IPS-18a (cell line): ENCODE measurements at regions not wholly inside any gene's neighbourhood (a gene's known extent, or its start where the extent isn't known, plus 50 kb on each side); places are given as distances from the start of the nearest gene placed in this dataset.

Experiments used
- H3K27ac ChIP-seq: one replicate; pipeline ENCODE4 v1.5.1; 2013; ENCODE audit warnings: low read length
- H3K27me3 ChIP-seq: one replicate; pipeline ENCODE4 v1.6.1; 2013; ENCODE audit warnings: mild to moderate bottlenecking, low read length; ENCODE audit not compliant: control insufficient read depth, insufficient read depth
- H3K36me3 ChIP-seq: one replicate; pipeline ENCODE4 v1.6.1; 2013; ENCODE audit warnings: low read depth, low read length; ENCODE audit not compliant: control insufficient read depth
- H3K4me1 ChIP-seq: one replicate; pipeline ENCODE4 v1.6.1; 2013; ENCODE audit warnings: low read depth, low read length; ENCODE audit not compliant: control insufficient read depth
- H3K4me3 ChIP-seq: one replicate; pipeline ENCODE4 v1.5.1; 2013; ENCODE audit warnings: low read length
- H3K9ac ChIP-seq: one replicate; pipeline ENCODE4 v1.6.1; 2013; ENCODE audit warnings: mild to moderate bottlenecking, low read length, moderate library complexity
- H3K9me3 ChIP-seq: one replicate; pipeline ENCODE4 v1.6.1; 2013; ENCODE audit warnings: low read depth, low read length; ENCODE audit not compliant: control insufficient read depth

DNA sequence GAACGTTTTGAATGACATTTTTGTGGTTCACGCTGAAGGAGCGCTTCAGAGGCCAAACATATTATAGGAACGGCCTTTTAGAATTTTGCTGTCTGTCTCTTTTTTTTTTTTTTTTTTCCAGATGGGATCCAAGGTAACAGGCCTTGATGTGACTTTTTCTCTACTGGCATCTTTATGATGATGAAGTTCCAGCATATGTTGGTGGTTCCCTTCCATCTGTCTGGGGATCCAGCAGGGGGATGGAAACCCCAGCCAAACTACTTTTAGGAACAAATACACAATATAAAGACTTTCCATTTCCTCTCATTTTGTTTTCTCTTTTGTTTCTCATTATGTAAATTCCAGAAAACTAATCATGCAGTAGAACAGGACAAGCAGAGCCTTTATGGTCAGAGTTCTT is 239.3 kb upstream of the PRICKLE1 start:
- Histone ChIP-seq H3K4me3 (no peak overlapping the region), H3K9me3 (no peaks in the 10 kb centered on the region), H3K9ac (no peak overlapping the region), H3K36me3 (no peaks in the 10 kb centered on the region), H3K27ac (no peak overlapping the region), H3K27me3 (no peaks in the 10 kb centered on the region), H3K4me1 (no peaks in the 10 kb centered on the region)

DNA sequence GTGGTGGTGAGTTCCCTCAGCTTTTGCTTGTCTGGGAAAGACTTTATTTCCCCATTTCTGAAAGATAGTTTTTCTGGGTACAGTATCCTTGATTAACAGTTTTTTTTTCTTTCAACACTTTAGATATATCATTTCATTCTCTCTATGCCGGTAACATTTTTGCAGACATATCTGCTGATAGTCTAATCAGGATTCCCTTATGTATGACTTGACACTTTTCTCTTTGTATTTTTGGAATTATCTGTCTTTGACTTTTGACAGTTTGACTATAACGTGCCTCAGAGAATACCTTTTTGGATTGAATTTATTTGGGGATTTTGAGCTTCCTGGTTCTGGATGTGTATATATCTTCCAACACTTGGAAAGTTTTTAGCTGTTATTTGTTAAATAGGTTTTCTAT is 234.8 kb upstream of the PRICKLE1 start:
- no peaks in the 10 kb centered on the region for H3K36me3 ChIP-seq
- H3K27ac ChIP-seq: no peak overlapping the region
- H3K9ac ChIP-seq: no peak overlapping the region
- H3K4me3 ChIP-seq: no peak overlapping the region
- no peaks in the 10 kb centered on the region for H3K27me3 ChIP-seq
- no peaks in the 10 kb centered on the region for H3K4me1 ChIP-seq
- H3K9me3 ChIP-seq: no peaks in the 10 kb centered on the region

DNA sequence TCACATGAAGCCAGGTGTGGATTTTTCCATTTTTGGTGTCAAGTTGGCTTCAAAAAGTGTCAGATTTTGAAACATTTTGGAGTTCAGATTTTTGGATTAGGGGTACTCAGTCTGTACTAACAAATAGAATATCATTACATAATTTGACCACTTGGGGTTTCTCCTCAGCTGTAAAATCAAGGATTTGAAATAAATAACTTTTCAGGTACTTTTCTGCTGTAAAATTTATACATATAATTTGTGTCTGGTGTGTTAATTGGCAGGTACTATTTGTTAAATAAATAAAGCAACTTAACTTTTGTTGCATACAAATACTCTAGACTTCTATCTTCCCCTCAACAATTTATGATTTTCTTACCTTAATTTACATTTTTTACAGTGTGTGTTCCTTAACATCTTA is 234.1 kb upstream of the PRICKLE1 start:
- Histone ChIP-seq H3K9ac (no peak overlapping the region), H3K4me1 (no peaks in the 10 kb centered on the region), H3K27me3 (no peaks in the 10 kb centered on the region), H3K9me3 (no peaks in the 10 kb centered on the region), H3K36me3 (no peaks in the 10 kb centered on the region), H3K4me3 (no peak overlapping the region), H3K27ac (no peak overlapping the region)

DNA sequence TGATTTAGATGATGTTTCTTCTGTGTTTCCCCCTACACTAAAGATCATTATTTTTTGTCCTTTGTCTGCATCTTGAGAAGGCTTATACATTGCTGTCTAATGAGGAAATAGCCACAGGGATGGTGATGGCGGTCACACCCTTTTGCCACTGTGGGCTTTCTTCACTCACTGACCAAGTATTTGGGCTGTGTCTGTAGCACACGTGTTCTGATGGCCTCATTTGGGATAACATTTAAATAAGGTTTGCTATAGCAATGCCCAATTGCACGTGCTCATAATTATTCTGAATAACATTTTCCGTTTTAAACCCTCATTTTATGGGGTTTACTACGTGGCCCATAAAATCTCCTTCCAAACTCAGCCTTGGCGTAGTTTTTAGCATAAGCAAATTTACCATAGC is 230.3 kb upstream of the PRICKLE1 start:
- Histone ChIP-seq H3K4me3 (no peak overlapping the region), H3K4me1 (no peaks in the 10 kb centered on the region), H3K36me3 (no peaks in the 10 kb centered on the region), H3K27me3 (no peaks in the 10 kb centered on the region), H3K9me3 (no peaks in the 10 kb centered on the region), H3K27ac (no peak overlapping the region), H3K9ac (no peak overlapping the region)

DNA sequence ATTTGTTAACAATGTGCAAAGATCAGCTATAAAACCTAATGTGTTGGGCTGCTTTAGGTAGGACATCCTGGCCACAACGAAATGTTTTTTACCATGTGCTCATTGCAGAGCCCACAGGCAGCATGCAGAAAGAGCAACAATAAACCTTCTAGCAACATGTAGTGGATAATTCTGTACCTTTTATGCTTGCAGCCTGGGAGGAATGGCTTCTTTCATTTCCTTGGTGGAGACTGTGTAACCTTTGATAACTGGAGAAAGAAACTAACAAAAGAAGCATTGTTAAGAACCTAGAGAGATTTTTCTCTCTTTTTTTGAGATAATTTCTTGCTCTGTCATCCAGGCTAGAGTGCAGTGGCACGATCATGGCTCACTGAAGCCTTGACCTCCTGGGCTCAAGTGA is 225.5 kb upstream of the PRICKLE1 start:
- Histone ChIP-seq H3K36me3 (no peaks in the 10 kb centered on the region), H3K4me1 (no peaks in the 10 kb centered on the region)

DNA sequence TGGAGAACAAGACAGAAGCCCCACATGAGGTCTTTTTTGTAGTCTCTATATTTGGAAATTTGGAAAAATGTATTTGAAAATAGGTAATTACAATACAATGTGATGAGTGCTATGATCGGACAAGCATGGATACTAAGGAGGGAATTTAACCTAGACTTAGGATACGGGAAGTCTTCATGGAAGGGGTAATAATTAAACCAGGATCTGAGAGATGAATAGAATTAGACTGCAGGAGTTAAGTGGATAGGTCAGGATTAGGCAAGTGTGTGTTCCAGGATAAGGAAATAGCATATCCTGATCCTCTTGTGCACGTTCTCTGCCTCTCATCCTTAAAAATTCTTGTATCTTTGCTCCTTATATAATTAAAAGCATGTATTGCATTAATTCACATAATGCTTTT is 223.3 kb upstream of the PRICKLE1 start:
- Histone ChIP-seq H3K36me3 (no peaks in the 10 kb centered on the region), H3K4me3 (no peak overlapping the region), H3K4me1 (no peaks in the 10 kb centered on the region), H3K27ac (no peak overlapping the region), H3K27me3 (no peaks in the 10 kb centered on the region), H3K9me3 (no peaks in the 10 kb centered on the region), H3K9ac (no peak overlapping the region)

More for the DNA sequence above, 225.5 kb upstream of the PRICKLE1 start:
- no peak overlapping the region for H3K9ac ChIP-seq
- no peaks in the 10 kb centered on the region for H3K27me3 ChIP-seq
- no peaks in the 10 kb centered on the region for H3K9me3 ChIP-seq
- H3K4me3 ChIP-seq: no peak overlapping the region
- no peak overlapping the region for H3K27ac ChIP-seq

DNA sequence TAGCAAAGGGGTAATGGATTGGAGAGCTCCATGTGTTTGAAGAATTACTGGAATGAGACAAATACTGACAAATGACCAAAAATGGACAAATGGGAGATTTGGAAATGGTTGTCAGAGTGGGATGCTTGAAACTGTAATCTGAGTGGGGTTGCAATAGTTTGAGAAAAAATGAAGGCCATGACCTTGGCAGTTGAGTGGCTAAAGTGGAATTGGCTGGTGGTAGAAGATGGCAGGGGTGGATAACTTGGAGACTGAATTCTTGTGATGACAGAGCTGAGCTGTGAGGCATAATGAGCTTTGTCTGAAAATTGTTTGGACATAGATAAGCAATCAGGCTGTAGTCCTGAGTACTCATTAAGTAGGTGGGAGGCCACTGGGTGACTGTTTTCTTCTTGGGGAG is 222.5 kb upstream of the PRICKLE1 start:
- Histone ChIP-seq H3K36me3 (no peaks in the 10 kb centered on the region), H3K27me3 (no peaks in the 10 kb centered on the region), H3K9ac (no peak overlapping the region), H3K9me3 (no peaks in the 10 kb centered on the region), H3K4me1 (no peaks in the 10 kb centered on the region), H3K27ac (no peak overlapping the region), H3K4me3 (no peak overlapping the region)

DNA sequence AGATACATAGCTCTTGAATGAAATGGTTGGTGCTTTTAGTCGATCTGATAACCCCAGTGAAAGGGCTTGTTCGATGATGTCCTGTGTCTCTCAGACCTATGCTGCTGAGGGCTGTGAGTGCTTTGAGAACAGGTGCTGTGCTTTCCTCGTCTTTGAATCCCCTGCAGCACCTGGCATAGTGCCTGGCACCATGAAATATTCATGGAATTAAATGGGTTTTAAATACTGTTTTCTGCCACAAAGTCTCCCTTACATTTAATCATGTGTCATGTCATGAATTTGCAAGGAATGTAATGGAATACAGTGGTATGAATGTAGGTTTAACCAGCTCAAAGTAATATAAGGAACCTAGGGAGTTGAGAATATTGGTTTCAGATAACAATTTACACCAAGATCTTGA is 220.5 kb upstream of the PRICKLE1 start:
- H3K9ac ChIP-seq: no peak overlapping the region
- H3K27ac ChIP-seq: no peak overlapping the region
- no peaks in the 10 kb centered on the region for H3K27me3 ChIP-seq
- peaks cover 2% of the 10 kb centered on the region for H3K4me1 ChIP-seq
- no peak overlapping the region for H3K4me3 ChIP-seq
- no peaks in the 10 kb centered on the region for H3K9me3 ChIP-seq
- H3K36me3 ChIP-seq: no peaks in the 10 kb centered on the region

DNA sequence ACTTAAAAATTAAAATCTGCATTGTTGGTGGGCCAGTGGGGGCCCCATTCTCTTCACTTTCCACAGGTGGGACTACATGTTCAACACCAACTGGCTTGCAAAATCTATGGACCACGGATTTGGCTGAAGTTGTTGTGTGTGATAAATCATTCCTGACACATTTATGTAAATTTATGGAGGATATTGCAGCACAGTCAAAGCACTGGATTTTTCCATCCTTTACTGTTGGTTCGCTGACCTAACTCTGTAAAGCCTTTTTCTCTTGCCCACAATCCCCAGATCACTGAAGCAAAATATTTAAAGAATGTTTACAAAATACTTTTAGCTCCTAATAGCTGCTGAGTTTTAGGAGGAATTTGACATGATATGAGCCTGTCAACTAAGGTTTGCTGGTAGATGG is 219.7 kb upstream of the PRICKLE1 start:
- H3K27ac ChIP-seq: no peak overlapping the region
- H3K36me3 ChIP-seq: no peaks in the 10 kb centered on the region
- no peak overlapping the region for H3K4me3 ChIP-seq
- peaks cover 6% of the 10 kb centered on the region for H3K4me1 ChIP-seq
- H3K9me3 ChIP-seq: no peaks in the 10 kb centered on the region
- H3K9ac ChIP-seq: no peak overlapping the region
- H3K27me3 ChIP-seq: no peaks in the 10 kb centered on the region

DNA sequence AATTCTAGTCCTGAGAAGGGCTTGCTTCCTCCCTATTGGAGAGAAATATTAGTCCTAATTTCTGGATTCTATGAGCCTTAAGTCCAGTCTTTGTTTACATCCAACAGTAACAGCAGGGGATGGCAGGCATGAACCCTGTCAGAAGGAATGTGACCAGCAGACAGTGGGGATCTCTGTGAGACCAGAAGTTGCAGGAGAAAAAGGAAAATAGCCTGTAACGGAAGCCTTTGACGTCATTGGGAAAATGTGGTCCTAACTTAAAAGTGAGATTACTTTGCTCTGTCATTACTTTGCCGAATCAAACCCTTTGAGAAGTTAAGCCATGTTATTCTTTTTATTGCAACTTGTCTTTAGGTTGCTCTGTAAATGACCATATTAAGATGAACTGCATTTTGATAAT is 218.2 kb upstream of the PRICKLE1 start:
- H3K4me1 ChIP-seq: peaks cover 10% of the 10 kb centered on the region
- no peaks in the 10 kb centered on the region for H3K9me3 ChIP-seq
- no peak overlapping the region for H3K4me3 ChIP-seq

DNA sequence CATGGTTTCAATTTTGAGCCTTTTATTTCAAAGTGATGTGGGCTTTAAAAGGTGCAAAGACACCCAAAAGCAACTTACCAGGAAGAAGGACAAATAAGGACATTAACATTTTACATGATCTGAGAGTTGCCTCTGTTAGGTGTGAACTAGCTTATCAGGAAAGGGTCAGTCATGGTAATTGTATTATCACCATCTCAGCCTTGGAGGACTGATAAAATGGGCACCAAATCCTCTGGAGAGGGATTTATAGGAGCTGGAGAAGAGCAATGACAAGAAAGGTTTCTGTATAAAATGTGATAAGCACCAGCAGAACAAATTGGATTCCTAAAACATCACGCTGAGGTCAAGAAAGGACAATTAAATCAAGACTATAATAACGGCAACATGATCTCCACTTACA is 217.7 kb upstream of the PRICKLE1 start:
- no peaks in the 10 kb centered on the region for H3K36me3 ChIP-seq
- no peak overlapping the region for H3K9ac ChIP-seq
- H3K4me3 ChIP-seq: no peak overlapping the region
- peaks cover 11% of the 10 kb centered on the region for H3K4me1 ChIP-seq
- no peak overlapping the region for H3K27ac ChIP-seq
- no peaks in the 10 kb centered on the region for H3K9me3 ChIP-seq
- no peaks in the 10 kb centered on the region for H3K27me3 ChIP-seq

More for the DNA sequence above, 218.2 kb upstream of the PRICKLE1 start:
- Histone ChIP-seq H3K9ac (no peak overlapping the region), H3K36me3 (no peaks in the 10 kb centered on the region), H3K27ac (no peak overlapping the region), H3K27me3 (no peaks in the 10 kb centered on the region)

DNA sequence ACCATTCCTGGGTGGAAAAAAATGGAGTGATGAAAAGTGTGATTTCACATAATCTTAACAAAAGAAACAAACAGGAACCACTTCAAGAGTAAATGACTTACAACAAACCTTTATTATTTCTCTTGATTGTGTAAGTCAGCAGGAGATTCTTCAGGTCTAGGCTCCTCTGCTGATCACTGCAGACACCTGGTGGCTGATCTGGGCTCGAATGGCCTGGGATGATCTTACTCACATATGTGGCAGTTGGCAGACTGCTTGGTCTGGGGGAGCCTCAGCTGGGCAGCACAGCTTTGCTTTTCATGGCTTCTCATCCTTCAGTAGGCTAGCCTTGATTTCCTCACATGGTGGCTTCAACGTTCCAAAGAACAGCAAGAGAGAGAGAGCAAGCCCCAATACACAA is 215.4 kb upstream of the PRICKLE1 start:
- peaks cover 23% of the 10 kb centered on the region for H3K4me1 ChIP-seq
- no peaks in the 10 kb centered on the region for H3K9me3 ChIP-seq
- H3K4me3 ChIP-seq: no peak overlapping the region
- no peak overlapping the region for H3K27ac ChIP-seq
- H3K36me3 ChIP-seq: no peaks in the 10 kb centered on the region
- H3K27me3 ChIP-seq: no peaks in the 10 kb centered on the region
- no peak overlapping the region for H3K9ac ChIP-seq
